ENCODE measurements at regions not wholly inside any gene's neighbourhood (a gene's known extent, or its start where the extent isn't known, plus 50 kb on each side); places are given as distances from the start of the nearest gene placed in this dataset.

GRCh38 chr6:144809969-144810368 lies 524.8 kb downstream of the UTRN start:
- no peak for DNase-seq
- Mint-ChIP-seq H3K27me3 (ENCODE audit: unreplicated experiment) (no peaks in the 10 kb centered on the region), H3K4me3 (ENCODE audit: unreplicated experiment) (no peak overlapping the region), H3K36me3 (ENCODE audit: unreplicated experiment) (peaks cover 4% of the 10 kb centered on the region), H3K9me3 (ENCODE audit: unreplicated experiment) (no peaks in the 10 kb centered on the region), H3K27ac (ENCODE audit: unreplicated experiment) (no peak overlapping the region), H3K4me1 (ENCODE audit: low read depth, unreplicated experiment) (no peaks in the 10 kb centered on the region)
- TF ChIP-seq CTCF (IDR thresholded peaks at IDR 0.05; ENCODE audit: partially characterized antibody, unreplicated experiment): no peak

GRCh38 chr6:144811140-144811539 lies 526.0 kb downstream of the UTRN start:
- Mint-ChIP-seq H3K4me1 (ENCODE audit: low read depth, unreplicated experiment) (no peaks in the 10 kb centered on the region), H3K27ac (ENCODE audit: unreplicated experiment) (no peak overlapping the region), H3K27me3 (ENCODE audit: unreplicated experiment) (peaks cover 2% of the 10 kb centered on the region), H3K36me3 (ENCODE audit: unreplicated experiment) (peaks cover 4% of the 10 kb centered on the region), H3K9me3 (ENCODE audit: unreplicated experiment) (no peaks in the 10 kb centered on the region), H3K4me3 (ENCODE audit: unreplicated experiment) (no peak overlapping the region)
- no peak for TF ChIP-seq CTCF (IDR thresholded peaks at IDR 0.05; ENCODE audit: partially characterized antibody, unreplicated experiment)
- DNase-seq: no peak

GRCh38 chr6:144816936-144817335 lies 531.8 kb downstream of the UTRN start:
- Mint-ChIP-seq H3K27ac (ENCODE audit: unreplicated experiment) (no peak overlapping the region), H3K27me3 (ENCODE audit: unreplicated experiment) (peaks cover 2% of the 10 kb centered on the region), H3K36me3 (ENCODE audit: unreplicated experiment) (peaks cover 4% of the 10 kb centered on the region), H3K9me3 (ENCODE audit: unreplicated experiment) (no peaks in the 10 kb centered on the region), H3K4me3 (ENCODE audit: unreplicated experiment) (no peak overlapping the region), H3K4me1 (ENCODE audit: low read depth, unreplicated experiment) (no peaks in the 10 kb centered on the region)
- TF ChIP-seq CTCF (IDR thresholded peaks at IDR 0.05; ENCODE audit: partially characterized antibody, unreplicated experiment): no peak
- DNase-seq: no peak

GRCh38 chr6:144820270-144820669 lies 535.1 kb downstream of the UTRN start:
- Mint-ChIP-seq H3K4me1 (ENCODE audit: low read depth, unreplicated experiment) (no peaks in the 10 kb centered on the region), H3K27me3 (ENCODE audit: unreplicated experiment) (peaks cover 2% of the 10 kb centered on the region), H3K36me3 (ENCODE audit: unreplicated experiment) (no peaks in the 10 kb centered on the region), H3K4me3 (ENCODE audit: unreplicated experiment) (no peak overlapping the region), H3K27ac (ENCODE audit: unreplicated experiment) (no peak overlapping the region), H3K9me3 (ENCODE audit: unreplicated experiment) (no peaks in the 10 kb centered on the region)
- DNase-seq: no peak
- TF ChIP-seq CTCF (IDR thresholded peaks at IDR 0.05; ENCODE audit: partially characterized antibody, unreplicated experiment): no peak

GRCh38 chr6:144823131-144823530 lies 538.0 kb downstream of the UTRN start:
- no peaks in the 10 kb centered on the region for H3K9me3 Mint-ChIP-seq (ENCODE audit: unreplicated experiment)
- H3K4me3 Mint-ChIP-seq (ENCODE audit: unreplicated experiment): no peak overlapping the region
- H3K27me3 Mint-ChIP-seq (ENCODE audit: unreplicated experiment): no peaks in the 10 kb centered on the region
- H3K4me1 Mint-ChIP-seq (ENCODE audit: low read depth, unreplicated experiment): no peaks in the 10 kb centered on the region
- TF ChIP-seq CTCF (IDR thresholded peaks at IDR 0.05; ENCODE audit: partially characterized antibody, unreplicated experiment): no peak
- no peak for DNase-seq
- no peaks in the 10 kb centered on the region for H3K36me3 Mint-ChIP-seq (ENCODE audit: unreplicated experiment)
- H3K27ac Mint-ChIP-seq (ENCODE audit: unreplicated experiment): no peak overlapping the region
